Astrocyte of the cerebellum (primary cell): ENCODE measurements at regions not wholly inside any gene's neighbourhood (a gene's known extent, or its start where the extent isn't known, plus 50 kb on each side); places are given as distances from the start of the nearest gene placed in this dataset.
A peak's percentile ranks its signal among the peaks of the same experiment; 100 is the strongest.

Source experiments
- DNase-seq: peaks from one replicate; pipeline ENCODE4 v3.0.0-alpha.2; 2011; ENCODE audit warnings: low read depth
- H3K4me3 ChIP-seq: 2 replicates; pipeline ENCODE4 v1.5.1; 2011; ENCODE audit warnings: mild to moderate bottlenecking, low read depth, low read length, moderate library complexity
- CTCF ChIP-seq: IDR thresholded peaks from 2 replicates; pipeline ENCODE4 v1.5.1; 2012; ENCODE audit warnings: low read length, low read depth, moderate library complexity, mild to moderate bottlenecking; ENCODE audit errors: missing control alignments
- in situ Hi-C: cut with HindIII; loops from 2 replicates; pipeline ENCODE4 v1.10.0; 2017; ENCODE audit warnings: low sequenced_read_pairs

GRCh38 chr7:114047889-114048288 is 129.1 kb upstream of the PPP1R3A start:
- no peak for TF ChIP-seq CTCF
- peak; percentile 15 for DNase-seq
- in situ Hi-C loops: no loop called here
- H3K4me3 ChIP-seq: no peak overlapping the region

- in situ Hi-C loops: no loop called here
- no peak for TF ChIP-seq CTCF
- DNase-seq: no peak
- no peak overlapping the region for H3K4me3 ChIP-seq
Measured at GRCh38 chr7:114033475-114033874, 114.7 kb upstream of the PPP1R3A start.

GRCh38 chr7:114026486-114027089 is 107.8 kb upstream of the PPP1R3A start:
- in situ Hi-C loops: no loop called here
- peak; percentile 51 for DNase-seq
- peak; percentile 36 for TF ChIP-seq CTCF
- H3K4me3 ChIP-seq: no peak overlapping the region

- TF ChIP-seq CTCF: no peak
- H3K4me3 ChIP-seq: no peak overlapping the region
- DNase-seq: no peak
- in situ Hi-C loops: no loop called here
Measured at GRCh38 chr7:114021135-114021534, 102.3 kb upstream of the PPP1R3A start.

GRCh38 chr7:114008696-114009095 is 89.9 kb upstream of the PPP1R3A start:
- no peak for DNase-seq
- in situ Hi-C loops: no loop called here
- no peak overlapping the region for H3K4me3 ChIP-seq
- TF ChIP-seq CTCF: no peak

GRCh38 chr7:114007386-114007785 is 88.6 kb upstream of the PPP1R3A start:
- in situ Hi-C loops: no loop called here
- H3K4me3 ChIP-seq: no peak overlapping the region
- TF ChIP-seq CTCF: no peak
- no peak for DNase-seq
